Stromal cell of bone marrow (primary cell): ENCODE measurements at regions not wholly inside any gene's neighbourhood (a gene's known extent, or its start where the extent isn't known, plus 50 kb on each side); places are given as distances from the start of the nearest gene placed in this dataset.

Source experiments
- DNase-seq: peaks from one replicate; pipeline ENCODE4 v3.0.0-alpha.2; 2012; ENCODE audit warnings: low read depth

GRCh38 chr10:3987143-3987974 lies 202.3 kb upstream of the KLF6 start:
- peak; percentile 20 for DNase-seq

DNA sequence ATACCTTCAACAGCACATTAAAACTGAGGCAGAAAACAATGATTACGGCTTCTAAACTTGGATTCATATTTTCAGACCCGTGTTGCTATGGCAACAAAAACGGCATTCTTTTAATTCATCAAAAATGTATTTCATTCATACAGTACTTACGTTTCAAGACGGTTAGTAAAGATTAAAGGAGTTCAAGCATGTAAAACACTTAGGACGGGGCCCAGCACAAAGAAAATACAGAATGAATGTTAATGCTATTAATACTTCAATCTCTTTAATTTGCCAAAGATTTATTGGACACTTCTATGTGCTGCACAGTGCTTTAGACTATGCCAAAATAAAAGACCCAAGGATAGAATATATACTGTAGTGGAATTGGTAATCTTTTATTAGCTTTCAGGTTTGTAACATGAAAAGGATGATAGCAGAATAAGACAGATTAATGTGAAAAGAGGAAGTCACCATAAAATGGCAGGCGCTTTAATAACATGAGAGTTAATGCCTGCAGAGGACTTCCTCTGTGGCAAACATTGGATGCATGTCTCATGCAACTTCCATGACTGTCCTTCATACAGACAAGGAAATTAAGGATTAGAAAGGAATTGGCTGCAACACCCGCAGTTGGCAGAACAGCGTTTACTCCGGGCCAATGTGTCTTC lies 201.6 kb upstream of the KLF6 start:
- no peak for DNase-seq

DNA sequence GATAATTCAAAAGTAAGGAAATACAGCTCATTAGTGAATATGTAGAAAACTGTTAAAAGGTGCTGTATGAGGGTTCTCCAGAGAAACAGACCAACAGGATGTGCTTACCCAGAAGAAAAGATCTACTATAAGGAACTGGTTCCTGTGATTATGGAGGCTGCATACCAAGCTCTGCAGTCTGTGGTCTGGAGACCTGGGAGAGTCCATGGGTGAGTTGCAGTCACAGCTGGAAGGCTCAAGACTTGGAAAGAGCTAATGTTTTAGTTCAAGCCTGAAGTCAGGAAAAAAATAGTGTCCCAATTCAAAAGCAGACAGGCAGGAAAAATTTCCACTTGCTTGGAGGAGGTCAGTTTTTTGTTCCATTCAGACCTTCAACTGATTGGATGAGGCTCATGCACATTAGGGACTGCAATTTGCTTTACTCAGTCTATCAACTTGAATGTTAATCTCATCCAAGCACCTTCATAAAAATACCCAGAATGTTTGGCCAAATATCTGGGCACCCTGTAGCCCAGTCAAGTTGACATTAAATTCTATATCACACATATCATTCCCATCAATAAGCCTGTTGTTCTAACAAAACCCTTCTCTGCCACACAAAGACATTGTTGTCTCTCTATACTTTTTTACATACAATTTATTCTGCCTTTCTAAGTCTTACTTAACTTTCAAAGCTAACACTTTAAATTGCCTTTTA lies 197.9 kb upstream of the KLF6 start:
- DNase-seq, result no peak

DNA sequence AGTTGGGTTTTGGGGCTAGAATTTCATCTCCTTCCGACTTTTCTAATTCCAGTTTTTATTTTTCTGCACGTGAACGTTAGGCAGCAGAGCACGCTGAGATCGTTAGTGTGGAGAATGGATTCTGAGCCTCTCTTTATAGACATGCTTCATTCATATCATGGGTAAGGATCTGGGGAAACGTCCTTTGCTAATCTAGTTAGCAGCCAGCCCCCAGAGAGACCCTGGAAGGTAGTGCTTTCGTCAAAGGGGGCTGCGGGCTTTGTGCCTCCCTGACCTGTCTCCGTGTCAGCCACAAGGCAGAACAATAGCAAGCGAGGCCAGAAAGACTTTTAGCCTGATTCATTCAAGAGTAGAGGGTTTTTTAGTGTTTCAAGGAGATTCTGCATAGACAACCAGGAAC lies 196.3 kb upstream of the KLF6 start:
- DNase-seq, result no peak

GRCh38 chr10:3980660-3981059 lies 195.7 kb upstream of the KLF6 start:
- DNase-seq, result no peak

DNA sequence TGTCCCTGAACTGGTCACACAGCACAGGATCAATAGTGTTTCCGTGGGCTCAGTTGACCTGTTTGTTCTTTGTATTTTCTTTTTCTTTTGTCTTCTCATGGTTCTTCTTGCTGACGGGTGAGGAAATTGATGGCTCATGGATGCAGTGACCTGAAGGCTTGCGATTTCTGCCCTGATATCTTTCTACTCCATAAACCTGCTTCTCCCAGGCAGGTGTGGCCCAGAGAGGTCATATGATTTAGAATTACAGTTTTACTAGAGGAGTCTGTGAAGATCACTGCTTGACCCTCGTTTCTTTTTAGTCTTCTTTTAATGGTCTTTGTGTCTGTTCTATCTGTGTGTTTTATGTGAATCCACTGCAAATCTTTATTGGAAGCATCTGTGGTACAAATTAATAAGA lies 195.1 kb upstream of the KLF6 start:
- DNase-seq, result no peak

DNA sequence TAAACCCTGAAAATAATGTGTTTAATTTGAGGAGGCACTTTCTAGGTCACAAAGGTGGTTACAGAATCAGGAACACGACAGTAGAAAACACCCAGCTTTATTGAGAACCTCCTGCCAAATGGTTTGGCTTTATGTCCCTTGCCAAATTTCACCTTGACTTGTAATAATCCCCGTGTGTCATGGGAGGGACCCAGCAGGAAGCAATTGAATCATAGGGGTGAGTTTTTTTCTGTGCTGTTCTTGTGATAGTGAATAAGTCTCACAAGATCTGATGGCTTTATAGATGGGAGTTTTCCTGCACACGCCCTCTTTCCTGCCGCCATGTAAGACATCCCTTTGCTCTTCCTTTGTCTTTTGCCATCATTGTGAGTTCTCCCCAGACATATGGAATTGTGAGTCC lies 193.8 kb upstream of the KLF6 start:
- no peak for DNase-seq

- DNase-seq, result no peak
Observed at GRCh38 chr10:3978174-3978573, 193.2 kb upstream of the KLF6 start.

GRCh38 chr10:3977761-3978160 lies 192.8 kb upstream of the KLF6 start:
- DNase-seq, result no peak

DNA sequence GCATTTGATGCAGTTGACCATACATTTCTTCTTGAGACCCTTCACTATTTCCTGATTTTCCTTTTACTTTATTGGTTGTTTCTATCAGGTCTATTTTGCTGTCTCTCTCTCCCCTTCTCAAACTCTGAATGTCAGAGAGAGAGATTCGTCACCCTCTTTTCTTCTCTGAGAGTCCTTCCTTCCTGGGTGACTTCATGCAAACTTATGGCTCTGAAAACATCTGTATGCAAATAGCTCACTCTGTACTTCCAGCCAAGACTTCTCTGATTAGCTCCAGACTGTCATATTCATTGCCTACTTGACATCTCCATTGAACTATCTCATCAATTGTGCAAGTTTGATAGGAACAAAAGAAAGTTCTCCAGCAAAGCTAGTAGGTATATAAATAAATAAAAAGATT lies 191.7 kb upstream of the KLF6 start:
- no peak for DNase-seq

DNA sequence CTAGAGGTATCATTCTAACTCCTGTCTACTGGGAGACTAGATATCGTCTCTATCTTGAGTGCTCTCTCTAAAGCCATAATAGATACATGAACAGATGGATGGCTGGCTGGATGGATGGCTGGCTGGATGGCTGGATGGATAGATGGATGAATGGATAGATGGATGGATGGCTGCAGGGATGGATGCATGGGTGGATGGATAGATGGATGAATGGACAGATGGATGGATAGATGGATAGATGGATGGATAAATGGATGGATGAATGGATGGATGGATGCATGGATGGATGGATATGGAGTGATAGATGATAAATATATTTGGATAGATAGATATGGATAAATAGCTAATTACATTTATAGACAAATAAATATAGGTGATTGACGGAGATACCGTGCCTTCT lies 191.2 kb upstream of the KLF6 start:
- DNase-seq, result no peak

GRCh38 chr10:3975016-3975415 lies 190.0 kb upstream of the KLF6 start:
- no peak for DNase-seq

DNA sequence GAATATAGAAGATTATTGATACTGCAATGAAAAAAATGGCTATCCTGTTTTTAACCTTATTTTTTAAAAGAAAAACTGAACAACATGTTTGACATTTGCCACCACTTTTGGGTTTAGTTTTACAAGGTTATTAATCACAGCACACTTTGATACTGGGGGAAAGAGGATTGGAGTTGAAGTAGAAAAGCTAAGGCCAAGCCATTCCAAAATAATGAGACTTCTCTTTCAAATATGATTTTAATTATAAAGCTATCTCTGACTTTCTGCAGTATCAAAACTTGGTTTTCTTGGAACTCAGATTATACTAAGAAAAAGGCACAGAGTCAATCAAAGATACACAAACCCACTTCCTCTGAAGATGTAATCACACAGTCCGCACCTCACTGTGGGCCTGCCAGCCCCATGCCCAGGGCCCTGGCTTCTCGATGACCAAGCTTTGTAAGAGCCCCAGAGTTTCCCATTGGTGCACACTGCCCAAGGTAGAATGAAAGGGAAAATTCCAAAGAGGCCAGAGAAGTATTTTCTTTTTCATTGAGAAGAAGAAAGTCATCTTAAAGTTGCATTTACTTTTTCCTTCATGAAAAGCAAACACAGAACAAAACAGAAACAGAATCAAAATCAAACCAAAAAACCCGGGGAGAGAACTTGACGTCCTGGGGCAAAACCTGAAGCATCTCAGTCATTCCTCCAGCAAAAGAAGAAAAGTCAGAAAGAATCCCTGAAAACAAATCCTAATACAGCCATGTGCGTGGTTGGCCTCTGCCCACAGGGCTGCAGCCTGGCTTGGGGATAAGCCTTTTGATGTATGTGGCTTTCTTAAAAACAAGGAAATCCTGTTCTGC lies 187.7 kb upstream of the KLF6 start:
- no peak for DNase-seq

- DNase-seq, result no peak
Observed at GRCh38 chr10:3971713-3972112, 186.7 kb upstream of the KLF6 start.

DNA sequence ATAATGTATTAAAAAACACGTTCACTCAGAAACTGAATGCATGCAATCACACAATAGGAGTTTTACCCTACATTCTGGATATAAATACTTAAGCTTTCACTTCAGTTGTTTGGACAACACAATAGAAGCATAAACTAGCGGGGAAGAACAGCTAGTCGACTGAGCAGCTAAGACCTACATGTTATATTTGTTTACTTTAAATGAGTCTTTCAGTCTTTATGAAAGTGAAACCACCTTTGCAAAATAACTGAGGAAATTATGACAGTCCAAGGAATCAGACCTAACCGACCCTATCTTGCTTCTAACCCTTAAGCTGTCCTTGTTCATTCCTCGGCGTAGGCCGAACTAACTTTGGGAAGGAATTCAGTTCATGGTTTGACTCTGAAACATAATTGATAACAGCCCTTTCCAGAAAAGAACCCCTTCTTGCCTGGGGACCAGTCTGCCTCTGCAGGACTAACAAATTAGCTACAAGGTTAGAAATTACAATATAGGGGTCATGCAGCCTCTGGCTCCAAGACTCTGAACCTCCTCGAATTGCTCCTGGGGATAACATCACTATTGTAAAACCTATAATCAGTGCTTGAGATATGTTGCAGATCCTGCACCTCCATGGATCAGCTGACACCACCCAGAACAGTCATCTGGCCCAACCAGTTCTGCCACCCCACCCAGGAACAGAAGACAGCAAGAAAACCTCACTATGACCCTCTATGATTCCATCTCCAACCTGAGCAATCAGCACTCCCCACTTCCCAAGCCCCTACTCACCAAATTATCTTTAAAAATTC lies 185.1 kb upstream of the KLF6 start:
- no peak for DNase-seq

DNA sequence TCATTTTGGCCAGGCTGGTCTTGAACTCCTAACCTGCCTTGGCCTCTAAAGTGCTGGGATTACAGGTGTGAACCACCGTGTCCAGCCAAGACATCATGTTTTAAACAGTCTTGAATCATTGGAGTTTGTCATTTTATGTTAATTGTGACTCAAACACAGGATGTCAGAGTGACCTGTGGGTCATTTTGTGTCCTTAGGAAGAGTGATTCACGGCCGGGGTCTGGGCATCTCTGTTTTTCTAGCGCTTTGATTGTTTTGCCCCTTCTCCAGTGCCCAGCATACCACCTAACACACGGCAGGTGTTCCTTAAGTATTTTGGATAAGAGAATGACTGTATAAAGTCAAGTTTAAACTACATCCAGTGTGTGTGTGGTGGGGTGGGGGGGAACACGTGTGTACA lies 183.7 kb upstream of the KLF6 start:
- no peak for DNase-seq

GRCh38 chr10:3964516-3964915 lies 179.5 kb upstream of the KLF6 start:
- DNase-seq, result no peak

DNA sequence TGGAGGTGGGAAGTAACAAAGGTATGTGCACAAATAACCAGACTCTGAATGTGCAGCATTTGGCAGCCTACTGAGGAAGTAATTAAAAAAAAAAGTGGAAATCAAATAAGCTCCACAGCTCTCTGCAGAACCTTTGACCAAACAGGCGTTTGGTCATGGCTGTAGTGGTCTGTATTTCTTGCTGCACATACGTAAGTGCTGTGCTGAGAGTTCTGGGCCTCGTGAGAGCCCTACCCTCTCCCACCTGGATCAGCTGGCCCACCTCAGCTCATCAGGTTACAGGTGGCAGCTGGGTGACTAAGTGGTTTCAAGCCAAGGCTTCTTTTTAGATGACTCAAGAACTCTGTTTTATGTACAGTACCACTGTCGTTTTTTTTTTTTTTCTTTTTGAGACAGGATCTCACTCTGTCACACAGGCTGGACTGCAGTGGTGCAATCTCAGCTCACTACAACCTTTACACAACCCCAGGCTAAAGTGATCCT lies 178.2 kb upstream of the KLF6 start:
- DNase-seq, result no peak

GRCh38 chr10:3961082-3961481 lies 176.1 kb upstream of the KLF6 start:
- DNase-seq, result no peak

GRCh38 chr10:3960496-3960895 lies 175.5 kb upstream of the KLF6 start:
- no peak for DNase-seq
